Keratinocyte (primary cell): ENCODE measurements at regions not wholly inside any gene's neighbourhood (a gene's known extent, or its start where the extent isn't known, plus 50 kb on each side); places are given as distances from the start of the nearest gene placed in this dataset.

Experiments used
- DNase-seq: peaks from one replicate; pipeline ENCODE4 v3.0.0-alpha.2; 2011; ENCODE audit warnings: low read depth, missing footprints, low spot score
- FAIRE-seq: peaks from 2 replicates; lab custom pipeline; 2011; peaks lifted over from hg19 to GRCh38; lab: Jason Lieb, UNC
- H2AFZ ChIP-seq: 2 replicates; pipeline ENCODE4 v1.6.0; 2012; ENCODE audit warnings: low read length, control low read depth, inconsistent platforms; ENCODE audit not compliant: control insufficient read depth
- H3K27ac ChIP-seq: 2 replicates; pipeline ENCODE4 v1.5.1; 2011; ENCODE audit warnings: low read length; ENCODE audit not compliant: control insufficient read depth, insufficient read depth
- H3K27me3 ChIP-seq: 3 replicates; pipeline ENCODE4 v1.6.0; 2011; ENCODE audit warnings: low read length; ENCODE audit not compliant: control insufficient read depth, insufficient read depth; ENCODE audit errors: extremely low read depth
- H3K36me3 ChIP-seq, 2 experiments: 2 replicates in 1 of 2; 3 replicates in 1 of 2; pipeline ENCODE4 v1.5.1; 2011; ENCODE audit warnings: low read length in 2 of 2, mild to moderate bottlenecking in 1 of 2; ENCODE audit not compliant: control insufficient read depth in 2 of 2, insufficient read depth in 2 of 2; ENCODE audit errors: extremely low read depth in 1 of 2
- H3K4me1 ChIP-seq: 3 replicates; pipeline ENCODE4 v1.5.1; 2011; ENCODE audit warnings: low read length; ENCODE audit not compliant: control insufficient read depth, insufficient read depth; ENCODE audit errors: extremely low read depth
- H3K4me2 ChIP-seq: 3 replicates; pipeline ENCODE4 v1.6.0; 2011; ENCODE audit warnings: low read depth, low read length; ENCODE audit not compliant: control insufficient read depth, insufficient read depth; ENCODE audit errors: extremely low read depth
- H3K4me3 ChIP-seq, 3 experiments: fragments of 200-600 bp in 1 of 3; sonication (generic) in 1 of 3; 2 replicates in 2 of 3; 3 replicates in 1 of 3; pipeline ENCODE4 v1.5.1; 2011 to 2016; ENCODE audit warnings: low read length in 3 of 3, mild to moderate bottlenecking in 3 of 3, control low read depth in 2 of 3, inconsistent platforms in 1 of 3, low read depth in 1 of 3, mixed read lengths in 1 of 3, mixed run types in 1 of 3, moderate library complexity in 1 of 3; ENCODE audit not compliant: control insufficient read depth in 2 of 3, insufficient read depth in 2 of 3; ENCODE audit errors: extremely low read depth in 1 of 3
- H3K79me2 ChIP-seq: 2 replicates; pipeline ENCODE4 v1.6.0; 2012; ENCODE audit warnings: low read length; ENCODE audit not compliant: control insufficient read depth, insufficient read depth
- H3K9ac ChIP-seq: 3 replicates; pipeline ENCODE4 v1.6.0; 2011; ENCODE audit warnings: low read length; ENCODE audit not compliant: control insufficient read depth, insufficient read depth; ENCODE audit errors: extremely low read depth
- H3K9me1 ChIP-seq: 3 replicates; pipeline ENCODE4 v1.6.0; 2011; ENCODE audit warnings: low read length; ENCODE audit not compliant: control insufficient read depth, insufficient read depth; ENCODE audit errors: extremely low read depth
- H3K9me3 ChIP-seq: 2 replicates; pipeline ENCODE4 v1.5.1; 2012; ENCODE audit warnings: low read depth, low read length; ENCODE audit not compliant: control insufficient read depth
- H4K20me1 ChIP-seq: 3 replicates; pipeline ENCODE4 v1.6.0; 2011; ENCODE audit warnings: low read length; ENCODE audit not compliant: control insufficient read depth, insufficient read depth; ENCODE audit errors: extremely low read depth
- CTCF ChIP-seq, 3 experiments: IDR thresholded peaks in 1 of 3; conservative IDR thresholded peaks in 1 of 3; optimal IDR thresholded peaks in 1 of 3; 2 replicates in 2 of 3; 3 replicates in 1 of 3; pipeline versions ENCODE3 to v1.5.1; 2011; ENCODE audit warnings: low read length in 3 of 3, mild to moderate bottlenecking in 3 of 3, moderate library complexity in 2 of 3, control low read depth in 1 of 3, inconsistent platforms in 1 of 3; ENCODE audit not compliant: insufficient read depth in 2 of 3; ENCODE audit errors: extremely low read depth in 1 of 3
- EZH2 ChIP-seq: IDR thresholded peaks from one replicate; pipeline ENCODE4 v1.6.1; 2012; ENCODE audit warnings: inconsistent platforms, mild to moderate bottlenecking, low read length, moderate library complexity
- dilution Hi-C: fragments of 300-500 bp; cut with MboI; formaldehyde crosslinking; loops from one replicate; pipeline ENCODE4 v1.7.0; 2020; ENCODE audit warnings: low sequenced_read_pairs; ENCODE audit not compliant: extremely low pct_ligation_motif_present

GRCh38 chr11:134837166-134837886 lies 425.3 kb upstream of the B3GAT1 start:
- no peak for TF ChIP-seq CTCF (optimal IDR thresholded peaks at IDR 0.05 in 1 of 3, IDR thresholded peaks at IDR 0.05 in 1 of 3, conservative IDR thresholded peaks at IDR 0.05 in 1 of 3; ENCODE audit: extremely low read depth in 1 of 3, insufficient read depth in 2 of 3, low read length in 3 of 3)
- no peak for TF ChIP-seq EZH2
- H3K79me2 ChIP-seq = no peaks in the 10 kb centered on the region
- no peak overlapping the region for H3K9ac ChIP-seq
- FAIRE-seq = no peak
- H3K9me3 ChIP-seq = no peaks in the 10 kb centered on the region
- H3K36me3 ChIP-seq = no peaks in the 10 kb centered on the region
- no peaks in the 10 kb centered on the region for H4K20me1 ChIP-seq
- no peak overlapping the region for H2AFZ ChIP-seq
- H3K4me1 ChIP-seq = no peaks in the 10 kb centered on the region
- no peak for DNase-seq
- no peak overlapping the region for H3K4me2 ChIP-seq
- no peak overlapping the region for H3K27ac ChIP-seq
- no peak overlapping the region for H3K4me3 ChIP-seq
- H3K27me3 ChIP-seq = no peaks in the 10 kb centered on the region
- dilution Hi-C loops = no loop called here
- H3K9me1 ChIP-seq = no peaks in the 10 kb centered on the region

GRCh38 chr11:134836561-134836960 lies 424.5 kb upstream of the B3GAT1 start:
- Histone ChIP-seq H3K9me3 (no peaks in the 10 kb centered on the region), H4K20me1 (no peaks in the 10 kb centered on the region), H3K27me3 (no peaks in the 10 kb centered on the region), H3K4me1 (no peaks in the 10 kb centered on the region), H3K79me2 (no peaks in the 10 kb centered on the region), H3K4me2 (no peak overlapping the region), H3K4me3 (no peak overlapping the region), H2AFZ (no peak overlapping the region), H3K27ac (no peak overlapping the region), H3K9me1 (no peaks in the 10 kb centered on the region), H3K36me3 (no peaks in the 10 kb centered on the region), H3K9ac (no peak overlapping the region)
- dilution Hi-C loops = no loop called here
- TF ChIP-seq CTCF (optimal IDR thresholded peaks at IDR 0.05 in 1 of 3, IDR thresholded peaks at IDR 0.05 in 1 of 3, conservative IDR thresholded peaks at IDR 0.05 in 1 of 3; ENCODE audit: extremely low read depth in 1 of 3, insufficient read depth in 2 of 3, low read length in 3 of 3) (no peak), EZH2 (no peak)
- FAIRE-seq (no peak), DNase-seq (no peak)
